Duodenal mucosa (tissue), 2 donors: ENCODE measurements at regions not wholly inside any gene's neighbourhood (a gene's known extent, or its start where the extent isn't known, plus 50 kb on each side); places are given as distances from the start of the nearest gene placed in this dataset.

Experiments used
- H3K27ac ChIP-seq: one replicate; pipeline ENCODE4 v1.7.0; 2013; ENCODE audit warnings: low read depth, low read length
- H3K27me3 ChIP-seq, 2 donors: one replicate each; pipeline ENCODE4 v1.7.0; 2013; ENCODE audit warnings: low read length in 2 of 2, control low read depth in 1 of 2; ENCODE audit not compliant: insufficient read depth in 2 of 2, control insufficient read depth in 1 of 2
- H3K36me3 ChIP-seq, 2 donors: one replicate each; pipeline ENCODE4 v1.7.0; 2013; ENCODE audit warnings: low read length in 2 of 2, control low read depth in 1 of 2; ENCODE audit not compliant: insufficient read depth in 2 of 2, control insufficient read depth in 1 of 2
- H3K4me1 ChIP-seq, 2 donors: one replicate each; pipeline ENCODE4 v1.7.0; 2013; ENCODE audit warnings: low read length in 2 of 2, control low read depth in 1 of 2; ENCODE audit not compliant: insufficient read depth in 2 of 2, control insufficient read depth in 1 of 2
- H3K4me3 ChIP-seq, 2 donors: one replicate each; pipeline ENCODE4 v1.7.0; 2013; ENCODE audit warnings: low read length in 2 of 2, low read depth in 1 of 2
- H3K9ac ChIP-seq, 2 donors: one replicate each; pipeline ENCODE4 v1.7.0; 2013; ENCODE audit warnings: low read length in 2 of 2, low read depth in 1 of 2
- H3K9me3 ChIP-seq, 2 donors: one replicate each; pipeline ENCODE4 v1.7.0; 2013; ENCODE audit warnings: low read length in 2 of 2, control low read depth in 1 of 2; ENCODE audit not compliant: control insufficient read depth in 1 of 2

- no peak overlapping the region for H3K4me3 ChIP-seq
- H3K27ac ChIP-seq: no peak overlapping the region
- H3K36me3 ChIP-seq: no peaks in the 10 kb centered on the region
- H3K9ac ChIP-seq: no peak overlapping the region
- H3K9me3 ChIP-seq: peaks cover 0 to 8% of the 10 kb centered on the region in 2 donors
- no peaks in the 10 kb centered on the region for H3K4me1 ChIP-seq
- no peaks in the 10 kb centered on the region for H3K27me3 ChIP-seq
These were observed 200.2 kb upstream of the PABPC4L start for GRCh38 chr4:134401798-134402197.

- no peaks in the 10 kb centered on the region for H3K27me3 ChIP-seq
- no peak overlapping the region for H3K4me3 ChIP-seq
- peaks cover 11 to 16% of the 10 kb centered on the region in 2 donors for H3K9me3 ChIP-seq
- H3K4me1 ChIP-seq: no peaks in the 10 kb centered on the region
- H3K27ac ChIP-seq: no peak overlapping the region
- no peaks in the 10 kb centered on the region for H3K36me3 ChIP-seq
- no peak overlapping the region for H3K9ac ChIP-seq
These were observed 192.0 kb upstream of the PABPC4L start for GRCh38 chr4:134393592-134393991.

- no peaks in the 10 kb centered on the region for H3K36me3 ChIP-seq
- H3K4me1 ChIP-seq: no peaks in the 10 kb centered on the region
- H3K9ac ChIP-seq: no peak overlapping the region
- H3K27me3 ChIP-seq: no peaks in the 10 kb centered on the region
- H3K4me3 ChIP-seq: no peak overlapping the region
- no peak overlapping the region for H3K27ac ChIP-seq
- peaks cover 4 to 13% of the 10 kb centered on the region in 2 donors for H3K9me3 ChIP-seq
These were observed 188.7 kb upstream of the PABPC4L start for GRCh38 chr4:134390319-134390718.

- H3K4me1 ChIP-seq: no peaks in the 10 kb centered on the region
- no peak overlapping the region for H3K27ac ChIP-seq
- H3K4me3 ChIP-seq: no peak overlapping the region
- H3K9me3 ChIP-seq: peaks cover 0 to 6% of the 10 kb centered on the region in 2 donors
- H3K36me3 ChIP-seq: no peaks in the 10 kb centered on the region
- no peaks in the 10 kb centered on the region for H3K27me3 ChIP-seq
- H3K9ac ChIP-seq: no peak overlapping the region
These were observed 186.8 kb upstream of the PABPC4L start for GRCh38 chr4:134388351-134388750.

- no peaks in the 10 kb centered on the region for H3K36me3 ChIP-seq
- H3K27ac ChIP-seq: no peak overlapping the region
- peaks cover 0 to 8% of the 10 kb centered on the region in 2 donors for H3K9me3 ChIP-seq
- H3K4me1 ChIP-seq: no peaks in the 10 kb centered on the region
- no peaks in the 10 kb centered on the region for H3K27me3 ChIP-seq
- H3K4me3 ChIP-seq: no peak overlapping the region
- no peak overlapping the region for H3K9ac ChIP-seq
These were observed 181.1 kb upstream of the PABPC4L start for GRCh38 chr4:134382478-134383227.

GRCh38 chr4:134375775-134376174 is 174.2 kb upstream of the PABPC4L start:
- Histone ChIP-seq H3K4me3 (no peak overlapping the region), H3K9ac (no peak overlapping the region), H3K4me1 (no peaks in the 10 kb centered on the region), H3K27me3 (no peaks in the 10 kb centered on the region), H3K27ac (no peak overlapping the region), H3K36me3 (no peaks in the 10 kb centered on the region), H3K9me3 (peaks cover 0 to 8% of the 10 kb centered on the region in 2 donors)

- Histone ChIP-seq H3K36me3 (no peaks in the 10 kb centered on the region), H3K27me3 (no peaks in the 10 kb centered on the region), H3K4me3 (no peak overlapping the region), H3K9me3 (peaks cover 0 to 3% of the 10 kb centered on the region in 2 donors), H3K27ac (no peak overlapping the region), H3K4me1 (no peaks in the 10 kb centered on the region), H3K9ac (no peak overlapping the region)
These were observed 164.3 kb upstream of the PABPC4L start for GRCh38 chr4:134365852-134366251.

- H3K27ac ChIP-seq: no peak overlapping the region
- H3K9ac ChIP-seq: no peak overlapping the region
- H3K4me1 ChIP-seq: no peaks in the 10 kb centered on the region
- H3K9me3 ChIP-seq: no peaks in the 10 kb centered on the region
- H3K4me3 ChIP-seq: no peak overlapping the region
- H3K27me3 ChIP-seq: no peaks in the 10 kb centered on the region
- no peaks in the 10 kb centered on the region for H3K36me3 ChIP-seq
These were observed 163.3 kb upstream of the PABPC4L start for GRCh38 chr4:134364928-134365327.

- Histone ChIP-seq H3K4me3 (no peak overlapping the region), H3K9ac (no peak overlapping the region), H3K9me3 (no peaks in the 10 kb centered on the region), H3K27ac (no peak overlapping the region), H3K36me3 (no peaks in the 10 kb centered on the region), H3K27me3 (no peaks in the 10 kb centered on the region), H3K4me1 (no peaks in the 10 kb centered on the region)
These were observed 143.7 kb upstream of the PABPC4L start for GRCh38 chr4:134345244-134345643.

GRCh38 chr4:134343656-134344055 is 142.1 kb upstream of the PABPC4L start:
- H3K36me3 ChIP-seq: no peaks in the 10 kb centered on the region
- no peaks in the 10 kb centered on the region for H3K27me3 ChIP-seq
- no peaks in the 10 kb centered on the region for H3K4me1 ChIP-seq
- peaks cover 0 to 3% of the 10 kb centered on the region in 2 donors for H3K9me3 ChIP-seq
- no peak overlapping the region for H3K4me3 ChIP-seq
- no peak overlapping the region for H3K27ac ChIP-seq
- no peak overlapping the region for H3K9ac ChIP-seq
